HG02571 (cell line): ENCODE measurements at regions not wholly inside any gene's neighbourhood (a gene's known extent, or its start where the extent isn't known, plus 50 kb on each side); places are given as distances from the start of the nearest gene placed in this dataset.
"Not testable (repeated sequence)": the region's sequence is repeated elsewhere in the genome, so short reads cannot be mapped to it uniquely, and the experiment has no call there.

Source experiments
- ATAC-seq: cut with Tn5 transposase; IDR thresholded peaks from one replicate; pipeline ENCODE4 v1.9.1; 2021; ENCODE audit warnings: mild to moderate bottlenecking, moderate library complexity; ENCODE audit not compliant: unreplicated experiment

- ATAC-seq: no peak
Observed at GRCh38 chr1:233722212-233722979, 108.5 kb downstream of the KCNK1 start.

GRCh38 chr1:233723387-233723786 is 109.5 kb downstream of the KCNK1 start:
- no peak for ATAC-seq

- not testable (repeated sequence) for ATAC-seq
Observed at GRCh38 chr1:233724131-233724631, 110.3 kb downstream of the KCNK1 start.

- ATAC-seq: no peak
Observed at GRCh38 chr1:233725423-233725822, 111.5 kb downstream of the KCNK1 start.

GRCh38 chr1:233728721-233729120 is 114.8 kb downstream of the KCNK1 start:
- ATAC-seq: no peak

- no peak for ATAC-seq
Observed at GRCh38 chr1:233730380-233730779, 116.5 kb downstream of the KCNK1 start.

GRCh38 chr1:233730809-233731208 is 116.9 kb downstream of the KCNK1 start:
- ATAC-seq: no peak

GRCh38 chr1:233732206-233732605 is 118.3 kb downstream of the KCNK1 start:
- no peak for ATAC-seq

GRCh38 chr1:233734456-233734855 is 120.5 kb downstream of the KCNK1 start:
- ATAC-seq: no peak

- ATAC-seq: no peak
Observed at GRCh38 chr1:233735331-233735730, 121.4 kb downstream of the KCNK1 start.

- no peak for ATAC-seq
Observed at GRCh38 chr1:233735847-233736246, 121.9 kb downstream of the KCNK1 start.

GRCh38 chr1:233737341-233737740 is 123.4 kb downstream of the KCNK1 start:
- ATAC-seq: no peak

- ATAC-seq: no peak
Observed at GRCh38 chr1:233738396-233738795, 124.5 kb downstream of the KCNK1 start.

GRCh38 chr1:233738850-233739249 is 124.9 kb downstream of the KCNK1 start:
- ATAC-seq: no peak

- no peak for ATAC-seq
Observed at GRCh38 chr1:233744779-233745513, 131.0 kb downstream of the KCNK1 start.

- no peak for ATAC-seq
Observed at GRCh38 chr1:233750139-233750538, 136.2 kb downstream of the KCNK1 start.

GRCh38 chr1:233759665-233760064 is 144.8 kb upstream of the SLC35F3 start:
- ATAC-seq: no peak

- ATAC-seq: not testable (repeated sequence)
Observed at GRCh38 chr1:233764304-233764703, 140.2 kb upstream of the SLC35F3 start.

GRCh38 chr1:233777566-233777965 is 126.9 kb upstream of the SLC35F3 start:
- ATAC-seq: no peak

GRCh38 chr1:233780049-233780448 is 124.4 kb upstream of the SLC35F3 start:
- no peak for ATAC-seq

- ATAC-seq: no peak
Observed at GRCh38 chr1:233782937-233783586, 121.4 kb upstream of the SLC35F3 start.

GRCh38 chr1:233787599-233787998 is 116.9 kb upstream of the SLC35F3 start:
- no peak for ATAC-seq
